Lung (tissue), 11 donors: ENCODE measurements at regions not wholly inside any gene's neighbourhood (a gene's known extent, or its start where the extent isn't known, plus 50 kb on each side); places are given as distances from the start of the nearest gene placed in this dataset.

Experiments used
- ATAC-seq: fragments of 200-7000 bp; cut with Tn5 transposase; one replicate; pipeline ENCODE4 v1.9.1; 2020; ENCODE audit warnings: moderate number of reproducible peaks; ENCODE audit not compliant: insufficient read depth, low FRiP score
- DNase-seq, 3 donors: peaks; one replicate each; pipeline ENCODE4 v3.0.0-alpha.2; 2013 to 2017
- H3K27ac ChIP-seq, 2 donors: one replicate each; pipeline ENCODE4 v1.5.1; 2013; ENCODE audit warnings: mild to moderate bottlenecking in 2 of 2, moderate library complexity in 2 of 2, control low read depth in 1 of 2, inconsistent platforms in 1 of 2, low read depth in 1 of 2, low read length in 1 of 2
- H3K27me3 ChIP-seq, 3 donors: one replicate each; pipeline ENCODE4 v1.5.1; 2013; ENCODE audit warnings: low read length in 2 of 3; ENCODE audit not compliant: control insufficient read depth in 3 of 3, insufficient read depth in 3 of 3
- H3K36me3 ChIP-seq, 4 donors: one replicate each; pipeline ENCODE4 v1.5.1; 2013; ENCODE audit warnings: low read length in 4 of 4, mild to moderate bottlenecking in 1 of 4, moderate library complexity in 1 of 4; ENCODE audit not compliant: control insufficient read depth in 4 of 4, insufficient read depth in 4 of 4
- H3K4me1 ChIP-seq, 5 donors: one replicate each; pipeline ENCODE4 v1.5.1; 2013; ENCODE audit warnings: low read length in 5 of 5, mild to moderate bottlenecking in 2 of 5, moderate library complexity in 1 of 5; ENCODE audit not compliant: control insufficient read depth in 5 of 5, insufficient read depth in 5 of 5
- H3K4me3 ChIP-seq: one replicate; pipeline ENCODE4 v1.5.1; 2013; ENCODE audit warnings: mild to moderate bottlenecking, control low read depth, moderate library complexity
- H3K9ac ChIP-seq, 2 donors: one replicate each; pipeline ENCODE4 v1.5.1; 2013; ENCODE audit warnings: low read length in 2 of 2, control low read depth in 1 of 2; ENCODE audit not compliant: insufficient read depth in 1 of 2
- H3K9me3 ChIP-seq, 4 donors: one replicate each; pipeline ENCODE4 v1.5.1; 2013; ENCODE audit warnings: low read length in 3 of 4, mild to moderate bottlenecking in 1 of 4, moderate library complexity in 1 of 4; ENCODE audit not compliant: control insufficient read depth in 4 of 4, insufficient read depth in 3 of 4
- WGBS, 2 donors: extraction: QIAGEN DNeasy Blood & Tissue Kit; methylation state at CpG; one replicate each; pipeline ENCODE4 v1.1.7; 2013; 5-methylcytosine and 5-hydroxymethylcytosine counted together
- TF ChIP-seq, protein P1 (sequence below): IDR thresholded peaks from 2 replicates; pipeline ENCODE4 v1.5.1; 2012; ENCODE audit warnings: mild to moderate bottlenecking; ENCODE audit errors: control extremely low read depth, extremely low read depth
- donor health status: control.
- donor health status: control.
- donor health status: Bipolar disorder and iron deficiency.
- donor health status: healthy.
- donor health status: DM: yes; HTN: yes; CAD: no.

DNA sequence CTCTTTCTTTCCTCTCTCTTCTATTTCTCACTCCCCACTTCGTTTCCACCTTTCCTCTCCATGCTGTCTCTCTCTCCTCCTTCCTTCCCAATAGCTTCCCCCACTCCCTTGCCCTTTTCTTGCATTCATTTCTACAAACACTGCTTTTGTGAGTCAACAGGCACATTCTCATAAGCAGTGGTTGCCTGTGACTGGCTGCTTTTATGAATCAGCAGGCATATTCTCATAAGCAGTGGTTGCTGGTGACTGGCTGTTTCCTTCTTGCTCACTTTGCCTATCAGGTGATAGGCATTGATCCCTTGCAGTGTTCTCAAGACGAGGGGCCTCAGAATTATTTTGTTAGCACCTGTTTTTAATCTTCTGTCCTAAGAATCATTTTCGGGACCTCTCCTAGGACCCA lies 116.1 kb upstream of the ACTBL2 start:
- TF ChIP-seq, protein P1, sequence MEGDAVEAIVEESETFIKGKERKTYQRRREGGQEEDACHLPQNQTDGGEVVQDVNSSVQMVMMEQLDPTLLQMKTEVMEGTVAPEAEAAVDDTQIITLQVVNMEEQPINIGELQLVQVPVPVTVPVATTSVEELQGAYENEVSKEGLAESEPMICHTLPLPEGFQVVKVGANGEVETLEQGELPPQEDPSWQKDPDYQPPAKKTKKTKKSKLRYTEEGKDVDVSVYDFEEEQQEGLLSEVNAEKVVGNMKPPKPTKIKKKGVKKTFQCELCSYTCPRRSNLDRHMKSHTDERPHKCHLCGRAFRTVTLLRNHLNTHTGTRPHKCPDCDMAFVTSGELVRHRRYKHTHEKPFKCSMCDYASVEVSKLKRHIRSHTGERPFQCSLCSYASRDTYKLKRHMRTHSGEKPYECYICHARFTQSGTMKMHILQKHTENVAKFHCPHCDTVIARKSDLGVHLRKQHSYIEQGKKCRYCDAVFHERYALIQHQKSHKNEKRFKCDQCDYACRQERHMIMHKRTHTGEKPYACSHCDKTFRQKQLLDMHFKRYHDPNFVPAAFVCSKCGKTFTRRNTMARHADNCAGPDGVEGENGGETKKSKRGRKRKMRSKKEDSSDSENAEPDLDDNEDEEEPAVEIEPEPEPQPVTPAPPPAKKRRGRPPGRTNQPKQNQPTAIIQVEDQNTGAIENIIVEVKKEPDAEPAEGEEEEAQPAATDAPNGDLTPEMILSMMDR: no peak
- H3K9me3 ChIP-seq: peaks cover 0 to 4% (median 0%) of the 10 kb centered on the region in 4 donors
- ATAC-seq (no peak), DNase-seq (no peak)
- H3K27me3 ChIP-seq: no peaks in the 10 kb centered on the region
- H3K27ac ChIP-seq: no peak overlapping the region
- H3K9ac ChIP-seq: no peak overlapping the region
- 78 to 80% methylated on average over 3 of the region's 3 CpGs for WGBS, 2 donors
- H3K4me1 ChIP-seq: peaks cover 0 to 6% (median 0%) of the 10 kb centered on the region in 5 donors
- H3K36me3 ChIP-seq: no peaks in the 10 kb centered on the region
- H3K4me3 ChIP-seq: no peak overlapping the region

GRCh38 chr5:57598097-57598496 lies 115.5 kb upstream of the ACTBL2 start:
- Histone ChIP-seq H3K4me1 (peaks cover 0 to 6% (median 0%) of the 10 kb centered on the region in 5 donors), H3K36me3 (no peaks in the 10 kb centered on the region), H3K4me3 (no peak overlapping the region), H3K27me3 (no peaks in the 10 kb centered on the region), H3K27ac (no peak overlapping the region), H3K9me3 (peaks cover 0 to 4% (median 0%) of the 10 kb centered on the region in 4 donors), H3K9ac (no peak overlapping the region)
- TF ChIP-seq, protein P1: no peak
- no peak for ATAC-seq
- WGBS, 2 donors: 94 to 95% methylated on average over 10 of the region's 10 CpGs
- no peak for DNase-seq

DNA sequence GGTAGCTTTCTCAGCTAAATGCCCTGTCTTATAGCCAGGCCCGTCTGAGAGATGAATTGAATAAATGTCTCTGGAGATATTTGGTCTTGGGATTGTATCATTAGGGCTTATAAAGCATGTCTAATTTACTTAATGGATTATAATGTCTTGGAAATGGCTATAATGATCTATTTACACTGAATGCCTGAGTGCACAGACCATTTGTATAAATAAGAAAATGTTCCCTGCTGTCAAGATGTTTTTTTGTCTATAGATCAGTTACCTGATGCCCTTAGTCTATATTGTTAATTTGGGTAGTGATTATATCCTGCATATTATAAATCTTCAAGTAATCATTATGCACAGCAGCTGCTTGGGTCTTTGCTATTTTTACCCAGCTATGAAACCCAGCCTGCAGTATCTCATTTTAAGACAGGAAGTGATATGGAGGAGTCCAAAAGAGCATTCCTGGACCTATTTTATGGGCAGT lies 112.9 kb upstream of the ACTBL2 start:
- TF ChIP-seq, protein P1: no peak

GRCh38 chr5:57594436-57594835 lies 111.8 kb upstream of the ACTBL2 start:
- Histone ChIP-seq H3K9me3 (peaks cover 0 to 4% (median 0%) of the 10 kb centered on the region in 4 donors), H3K4me1 (peaks cover 0 to 6% (median 0%) of the 10 kb centered on the region in 5 donors), H3K27ac (no peak overlapping the region), H3K4me3 (no peak overlapping the region), H3K27me3 (no peaks in the 10 kb centered on the region), H3K9ac (no peak overlapping the region), H3K36me3 (no peaks in the 10 kb centered on the region)
- TF ChIP-seq, protein P1: no peak
- DNase-seq: no peak
- no peak for ATAC-seq
- WGBS, 2 donors: 70 to 89% methylated on average over 6 of the region's 6 CpGs

More for the DNA sequence above, 112.9 kb upstream of the ACTBL2 start:
- Histone ChIP-seq H3K27me3 (no peaks in the 10 kb centered on the region), H3K4me3 (no peak overlapping the region), H3K36me3 (no peaks in the 10 kb centered on the region), H3K9me3 (peaks cover 0 to 4% (median 0%) of the 10 kb centered on the region in 4 donors), H3K4me1 (peaks cover 0 to 6% (median 0%) of the 10 kb centered on the region in 5 donors), H3K27ac (no peak overlapping the region), H3K9ac (no peak overlapping the region)
- ATAC-seq (no peak), DNase-seq (no peak)
- 83 to 94% methylated on average over 1 of the region's 1 CpG for WGBS, 2 donors
